ENCODE measurements at regions not wholly inside any gene's neighbourhood (a gene's known extent, or its start where the extent isn't known, plus 50 kb on each side); places are given as distances from the start of the nearest gene placed in this dataset.

DNA sequence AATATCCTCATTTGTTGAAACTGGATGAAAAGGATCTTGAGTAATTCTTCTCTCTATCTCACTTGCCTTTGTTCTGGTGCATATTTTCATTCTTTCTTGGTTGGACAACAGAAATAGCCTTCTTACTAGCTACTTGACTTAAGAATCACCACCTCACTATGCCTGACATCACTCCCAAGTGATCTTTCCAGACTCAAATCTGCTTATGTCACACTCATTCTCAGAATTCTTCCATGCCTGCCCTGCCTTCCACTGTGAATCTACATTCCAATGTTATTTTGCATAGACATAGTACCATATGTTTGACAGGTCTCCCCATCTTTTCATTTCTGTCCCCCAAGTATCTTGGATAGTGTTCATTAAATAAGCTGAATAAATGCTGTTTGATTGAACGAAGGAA, 78.5 kb upstream of the DPYD start:
- FAIRE-seq (no peak), DNase-seq (ENCODE audit: low spot score) (peak; percentile 59)

DNA sequence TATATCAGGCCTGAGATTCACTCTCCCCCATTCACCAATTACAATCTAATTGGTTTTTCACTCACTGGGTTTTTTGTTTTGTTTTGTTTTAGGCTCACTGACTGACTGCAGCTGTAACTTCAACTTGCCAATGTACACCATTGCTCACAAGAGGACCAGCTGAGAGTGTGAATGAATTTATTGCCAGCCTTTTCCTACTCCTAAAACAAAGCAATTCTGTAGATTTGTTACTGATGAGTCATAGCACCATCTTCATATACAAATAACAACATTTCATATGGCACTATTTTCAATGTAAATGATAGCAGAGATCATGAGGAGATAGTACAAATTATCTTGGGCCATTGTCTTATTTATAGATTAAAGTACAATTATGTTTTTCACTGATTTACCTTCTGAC, 76.0 kb upstream of the DPYD start:
- DNase-seq (ENCODE audit: low spot score) (no peak), FAIRE-seq (no peak)

DNA sequence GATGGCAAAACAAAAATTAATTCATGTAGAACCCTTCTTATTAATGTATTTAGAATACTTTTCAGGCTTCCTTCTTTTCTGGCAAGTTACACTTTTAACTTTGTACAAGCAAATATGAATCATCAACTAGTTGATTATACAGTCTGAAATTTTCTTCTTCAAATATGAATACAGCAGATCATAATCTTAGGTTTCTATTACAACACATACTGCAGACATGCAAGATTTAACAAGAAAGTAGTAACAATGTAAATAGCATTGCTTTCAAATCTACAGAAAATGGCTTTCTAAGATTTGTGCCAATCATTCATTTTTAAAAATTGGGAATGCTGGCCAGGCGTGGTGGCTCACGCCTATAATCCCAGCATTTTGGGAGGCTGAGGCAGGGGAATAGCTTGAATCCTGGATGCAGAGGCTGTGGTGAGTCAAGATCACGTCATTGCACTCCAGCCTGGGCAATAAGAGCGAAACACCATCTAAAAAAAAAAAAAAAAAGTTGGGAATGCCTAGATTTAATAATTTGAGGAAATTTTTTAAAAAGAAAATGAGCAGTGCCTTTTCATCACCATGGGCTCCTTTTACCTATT, 68.4 kb upstream of the DPYD start:
- FAIRE-seq: no peak
- no peak for DNase-seq (ENCODE audit: low spot score)

DNA sequence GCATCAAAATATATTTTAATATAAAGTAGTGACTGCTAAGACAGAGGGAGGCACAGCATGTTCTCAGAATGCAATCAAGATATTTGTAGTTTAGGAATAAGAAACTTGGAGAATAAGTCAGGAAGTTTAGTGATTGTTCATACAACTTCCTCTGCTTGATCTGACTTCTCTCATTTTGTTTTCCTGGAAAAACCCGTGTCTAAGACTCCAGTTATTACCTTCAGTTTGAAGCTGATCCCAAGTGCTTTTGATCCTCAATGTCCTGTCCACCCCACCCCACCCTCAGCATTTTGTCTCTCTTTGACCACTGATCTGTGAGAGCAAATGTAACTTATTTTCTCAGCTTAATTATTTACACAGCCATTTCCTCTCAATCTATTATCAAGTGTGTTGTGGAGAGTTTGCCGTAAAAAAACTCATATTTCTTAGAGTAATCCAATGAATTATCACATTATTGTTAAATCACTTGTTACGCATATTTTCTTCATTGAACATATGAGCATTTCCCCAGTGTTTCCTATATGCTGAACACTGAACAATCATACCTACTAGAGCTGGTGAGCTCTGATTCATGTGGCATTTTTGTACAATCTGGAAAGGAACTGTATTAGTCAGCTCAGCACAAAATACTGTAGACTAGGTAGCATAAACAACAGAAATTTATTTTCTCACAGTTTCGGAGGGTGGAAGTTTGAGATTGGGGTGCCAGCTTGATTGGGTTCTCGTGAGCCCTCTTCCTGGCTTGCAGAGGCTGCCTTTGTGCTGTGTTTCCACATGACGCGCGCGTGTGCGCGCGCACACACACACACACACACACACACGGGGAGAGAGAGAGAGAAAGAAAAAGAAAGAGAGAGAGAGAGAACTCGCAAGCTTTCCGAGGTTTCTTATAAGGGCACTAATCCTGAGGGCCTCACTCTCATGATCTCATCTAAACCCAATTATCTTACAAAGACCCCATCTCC, 65.5 kb upstream of the DPYD start:
- DNase-seq (ENCODE audit: low spot score) (no peak), FAIRE-seq (no peak)

DNA sequence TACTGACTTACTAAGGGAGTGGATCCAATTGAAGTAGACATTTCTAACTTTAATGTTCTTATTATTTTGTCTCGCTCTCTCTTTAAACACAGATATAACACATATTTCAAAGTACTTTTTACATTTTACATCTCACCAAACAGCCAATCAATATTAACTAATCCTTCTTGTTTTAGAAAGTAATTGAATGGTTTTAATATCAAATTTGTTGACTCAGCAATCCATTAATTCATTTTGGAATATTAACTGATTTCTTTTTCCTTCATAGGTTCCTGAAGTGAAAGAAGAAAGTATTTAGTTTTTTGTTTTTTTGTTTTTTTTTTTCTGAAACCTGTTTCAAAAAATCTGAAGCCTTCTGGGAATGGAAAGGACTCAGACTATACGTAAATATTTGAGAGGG, 62.3 kb upstream of the DPYD start:
- FAIRE-seq (no peak), DNase-seq (ENCODE audit: low spot score) (no peak)

DNA sequence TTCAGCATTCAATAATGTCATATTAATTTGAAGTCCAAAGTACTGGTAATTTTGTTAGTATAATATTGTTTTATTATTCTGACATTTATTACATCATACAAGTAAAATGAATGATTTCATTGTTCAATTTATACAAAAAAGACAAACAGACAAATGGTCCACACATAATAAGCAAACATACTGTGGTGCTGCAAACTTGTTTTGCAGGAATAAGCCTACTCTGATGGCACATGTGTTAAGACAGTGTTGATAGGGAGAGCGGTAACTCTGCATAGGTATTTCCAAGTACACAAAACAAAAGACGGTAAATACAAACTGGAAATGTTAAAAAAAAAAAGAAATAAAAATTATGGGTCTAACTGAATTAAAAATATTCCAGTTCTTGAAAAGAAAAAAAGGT, 59.7 kb upstream of the DPYD start:
- DNase-seq (ENCODE audit: low spot score) (no peak), FAIRE-seq (no peak)

DNA sequence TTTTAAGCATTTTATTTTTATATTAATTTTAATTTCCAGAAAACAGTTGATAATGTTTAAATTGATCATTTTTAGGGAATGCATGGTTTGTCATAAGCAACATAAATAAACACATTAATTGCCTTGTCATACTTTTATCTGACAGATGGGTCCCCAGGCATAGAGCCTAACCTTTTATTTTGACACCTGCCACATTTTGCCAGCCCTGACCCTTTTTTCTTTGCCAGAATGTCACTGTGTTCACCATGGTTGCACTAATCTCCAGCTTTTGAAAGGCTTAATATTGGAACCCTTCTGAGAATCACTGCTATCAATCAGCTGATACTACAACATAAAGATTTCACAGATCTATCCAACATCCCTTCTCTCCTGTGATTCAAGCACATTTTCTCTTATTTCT, 56.0 kb upstream of the DPYD start:
- DNase-seq (ENCODE audit: low spot score) (no peak), FAIRE-seq (no peak)
